ENCODE measurements at regions not wholly inside any gene's neighbourhood (a gene's known extent, or its start where the extent isn't known, plus 50 kb on each side); places are given as distances from the start of the nearest gene placed in this dataset.

GRCh38 chr18:30086351-30086750 lies 956.2 kb downstream of the DSC3 start:
- TF ChIP-seq POLR2AphosphoS5 (IDR thresholded peaks at IDR 0.05; ENCODE audit: low read depth, low read length) = no peak
- TF ChIP-seq, protein P1, sequence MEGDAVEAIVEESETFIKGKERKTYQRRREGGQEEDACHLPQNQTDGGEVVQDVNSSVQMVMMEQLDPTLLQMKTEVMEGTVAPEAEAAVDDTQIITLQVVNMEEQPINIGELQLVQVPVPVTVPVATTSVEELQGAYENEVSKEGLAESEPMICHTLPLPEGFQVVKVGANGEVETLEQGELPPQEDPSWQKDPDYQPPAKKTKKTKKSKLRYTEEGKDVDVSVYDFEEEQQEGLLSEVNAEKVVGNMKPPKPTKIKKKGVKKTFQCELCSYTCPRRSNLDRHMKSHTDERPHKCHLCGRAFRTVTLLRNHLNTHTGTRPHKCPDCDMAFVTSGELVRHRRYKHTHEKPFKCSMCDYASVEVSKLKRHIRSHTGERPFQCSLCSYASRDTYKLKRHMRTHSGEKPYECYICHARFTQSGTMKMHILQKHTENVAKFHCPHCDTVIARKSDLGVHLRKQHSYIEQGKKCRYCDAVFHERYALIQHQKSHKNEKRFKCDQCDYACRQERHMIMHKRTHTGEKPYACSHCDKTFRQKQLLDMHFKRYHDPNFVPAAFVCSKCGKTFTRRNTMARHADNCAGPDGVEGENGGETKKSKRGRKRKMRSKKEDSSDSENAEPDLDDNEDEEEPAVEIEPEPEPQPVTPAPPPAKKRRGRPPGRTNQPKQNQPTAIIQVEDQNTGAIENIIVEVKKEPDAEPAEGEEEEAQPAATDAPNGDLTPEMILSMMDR (IDR thresholded peaks at IDR 0.05) = no peak
- TF ChIP-seq TCF7L2 (IDR thresholded peaks at IDR 0.05; ENCODE audit: low read depth, low read length) = no peak
- TF ChIP-seq SIN3A (IDR thresholded peaks at IDR 0.05; ENCODE audit: borderline replicate concordance, insufficient read depth, low read depth, low read length) = no peak
- TF ChIP-seq, protein P2, sequence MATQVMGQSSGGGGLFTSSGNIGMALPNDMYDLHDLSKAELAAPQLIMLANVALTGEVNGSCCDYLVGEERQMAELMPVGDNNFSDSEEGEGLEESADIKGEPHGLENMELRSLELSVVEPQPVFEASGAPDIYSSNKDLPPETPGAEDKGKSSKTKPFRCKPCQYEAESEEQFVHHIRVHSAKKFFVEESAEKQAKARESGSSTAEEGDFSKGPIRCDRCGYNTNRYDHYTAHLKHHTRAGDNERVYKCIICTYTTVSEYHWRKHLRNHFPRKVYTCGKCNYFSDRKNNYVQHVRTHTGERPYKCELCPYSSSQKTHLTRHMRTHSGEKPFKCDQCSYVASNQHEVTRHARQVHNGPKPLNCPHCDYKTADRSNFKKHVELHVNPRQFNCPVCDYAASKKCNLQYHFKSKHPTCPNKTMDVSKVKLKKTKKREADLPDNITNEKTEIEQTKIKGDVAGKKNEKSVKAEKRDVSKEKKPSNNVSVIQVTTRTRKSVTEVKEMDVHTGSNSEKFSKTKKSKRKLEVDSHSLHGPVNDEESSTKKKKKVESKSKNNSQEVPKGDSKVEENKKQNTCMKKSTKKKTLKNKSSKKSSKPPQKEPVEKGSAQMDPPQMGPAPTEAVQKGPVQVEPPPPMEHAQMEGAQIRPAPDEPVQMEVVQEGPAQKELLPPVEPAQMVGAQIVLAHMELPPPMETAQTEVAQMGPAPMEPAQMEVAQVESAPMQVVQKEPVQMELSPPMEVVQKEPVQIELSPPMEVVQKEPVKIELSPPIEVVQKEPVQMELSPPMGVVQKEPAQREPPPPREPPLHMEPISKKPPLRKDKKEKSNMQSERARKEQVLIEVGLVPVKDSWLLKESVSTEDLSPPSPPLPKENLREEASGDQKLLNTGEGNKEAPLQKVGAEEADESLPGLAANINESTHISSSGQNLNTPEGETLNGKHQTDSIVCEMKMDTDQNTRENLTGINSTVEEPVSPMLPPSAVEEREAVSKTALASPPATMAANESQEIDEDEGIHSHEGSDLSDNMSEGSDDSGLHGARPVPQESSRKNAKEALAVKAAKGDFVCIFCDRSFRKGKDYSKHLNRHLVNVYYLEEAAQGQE (IDR thresholded peaks at IDR 0.05; ENCODE audit: insufficient read depth in 1 of 2, low read depth in 2 of 2, low read length in 1 of 2) = no peak
- Histone ChIP-seq H3K4me3 (ENCODE audit: low read depth in 2 of 2, low read length in 2 of 2) (no peak overlapping the region), H3K9me3 (ENCODE audit: control insufficient read depth, insufficient read depth, low read depth, low read length) (no peaks in the 10 kb centered on the region), H3K27me3 (ENCODE audit: control insufficient read depth, insufficient read depth, low read length) (no peaks in the 10 kb centered on the region), H3K27ac (ENCODE audit: low read length) (no peak overlapping the region), H3K4me1 (ENCODE audit: control insufficient read depth, insufficient read depth, low read length) (no peaks in the 10 kb centered on the region), H3K36me3 (ENCODE audit: control insufficient read depth, insufficient read depth, low read length) (no peaks in the 10 kb centered on the region)
- intact Hi-C loops (cut with micrococcal nuclease; ENCODE audit: unreplicated experiment) (no loop called here), in situ Hi-C loops (cut with HindIII; ENCODE audit: low pct_unique_long_range_greater_than_20kb, low sequenced_read_pairs) (no loop called here)
- POLR2A ChIA-PET = no interaction called here
- DNase-seq (ENCODE audit: low read depth, low spot score) (no peak), ATAC-seq (no peak)
- CTCF ChIA-PET = no interaction called here
- no TSS peak for BruUV-seq (replicated peaks)

GRCh38 chr18:30081122-30081521 lies 961.4 kb downstream of the DSC3 start:
- ATAC-seq (no peak), DNase-seq (ENCODE audit: low read depth, low spot score) (no peak)
- Histone ChIP-seq H3K27me3 (ENCODE audit: control insufficient read depth, insufficient read depth, low read length) (no peaks in the 10 kb centered on the region), H3K4me3 (ENCODE audit: low read depth in 2 of 2, low read length in 2 of 2) (no peak overlapping the region), H3K9me3 (ENCODE audit: control insufficient read depth, insufficient read depth, low read depth, low read length) (no peaks in the 10 kb centered on the region), H3K27ac (ENCODE audit: low read length) (no peak overlapping the region), H3K36me3 (ENCODE audit: control insufficient read depth, insufficient read depth, low read length) (no peaks in the 10 kb centered on the region), H3K4me1 (ENCODE audit: control insufficient read depth, insufficient read depth, low read length) (no peaks in the 10 kb centered on the region)
- intact Hi-C loops (cut with micrococcal nuclease; ENCODE audit: unreplicated experiment) (no loop called here), in situ Hi-C loops (cut with HindIII; ENCODE audit: low pct_unique_long_range_greater_than_20kb, low sequenced_read_pairs) (no loop called here)
- BruUV-seq (replicated peaks) = no TSS peak
- ChIA-PET CTCF (no interaction called here), POLR2A (no interaction called here)
- TF ChIP-seq POLR2AphosphoS5 (IDR thresholded peaks at IDR 0.05; ENCODE audit: low read depth, low read length) (no peak), SIN3A (IDR thresholded peaks at IDR 0.05; ENCODE audit: borderline replicate concordance, insufficient read depth, low read depth, low read length) (no peak), TCF7L2 (IDR thresholded peaks at IDR 0.05; ENCODE audit: low read depth, low read length) (no peak)
- TF ChIP-seq, protein P1 (IDR thresholded peaks at IDR 0.05) = no peak
- TF ChIP-seq, protein P2 (IDR thresholded peaks at IDR 0.05; ENCODE audit: insufficient read depth in 1 of 2, low read depth in 2 of 2, low read length in 1 of 2) = no peak

Data from Panc1 (cell line).